Liver (tissue), 8 donors: ENCODE measurements at regions not wholly inside any gene's neighbourhood (a gene's known extent, or its start where the extent isn't known, plus 50 kb on each side); places are given as distances from the start of the nearest gene placed in this dataset.

Experiments
- DNase-seq: peaks from one replicate; pipeline ENCODE4 v3.0.0-alpha.2; 2017; ENCODE audit warnings: low spot score
- H3K27ac ChIP-seq, 2 donors: one replicate each; pipeline ENCODE4 v1.7.0; 2013; ENCODE audit warnings: inconsistent platforms in 2 of 2, low read length in 2 of 2, control low read depth in 1 of 2, low read depth in 1 of 2, mild to moderate bottlenecking in 1 of 2
- H3K27me3 ChIP-seq, 4 donors: one replicate each; pipeline versions ENCODE4 v1.6.1 to v1.7.0; 2013; ENCODE audit warnings: low read length in 3 of 4, inconsistent platforms in 1 of 4, mild to moderate bottlenecking in 1 of 4, moderate library complexity in 1 of 4; ENCODE audit not compliant: control insufficient read depth in 4 of 4, insufficient read depth in 4 of 4
- H3K36me3 ChIP-seq, 4 donors: one replicate each; pipeline versions ENCODE4 v1.6.1 to v1.7.0; 2013; ENCODE audit warnings: low read length in 3 of 4, mild to moderate bottlenecking in 3 of 4, low read depth in 1 of 4, moderate library complexity in 1 of 4; ENCODE audit not compliant: control insufficient read depth in 4 of 4, insufficient read depth in 3 of 4
- H3K4me1 ChIP-seq, 4 donors: one replicate each; pipeline versions ENCODE4 v1.6.1 to v1.7.0; 2013; ENCODE audit warnings: low read length in 3 of 4, mild to moderate bottlenecking in 3 of 4, moderate library complexity in 1 of 4; ENCODE audit not compliant: control insufficient read depth in 4 of 4, insufficient read depth in 4 of 4
- H3K4me3 ChIP-seq, 3 donors: one replicate each; pipeline versions ENCODE4 v1.6.1 to v1.7.0; 2013; ENCODE audit warnings: low read length in 3 of 3, control low read depth in 1 of 3, low read depth in 1 of 3, mild to moderate bottlenecking in 1 of 3
- H3K9ac ChIP-seq, 2 donors: one replicate each; pipeline ENCODE4 v1.7.0; 2013; ENCODE audit warnings: low read length in 2 of 2, mild to moderate bottlenecking in 2 of 2, moderate library complexity in 2 of 2, control low read depth in 1 of 2, low read depth in 1 of 2
- H3K9me3 ChIP-seq, 4 donors: one replicate each; pipeline versions ENCODE4 v1.6.1 to v1.7.0; 2013; ENCODE audit warnings: low read length in 3 of 4; ENCODE audit not compliant: control insufficient read depth in 4 of 4
- ATF3 ChIP-seq: IDR thresholded peaks from 2 replicates; pipeline ENCODE4 v1.6.1; 2016; ENCODE audit warnings: antibody characterized with exemption
- CTCF ChIP-seq: fragments of 150-350 bp; IDR thresholded peaks from 2 replicates; pipeline ENCODE4 v1.5.1; 2017; ENCODE audit warnings: improper control_type of control experiment, low read depth, low read length; ENCODE audit not compliant: missing input control
- EGR1 ChIP-seq, 2 donors: IDR thresholded peaks; 2 replicates each; pipeline ENCODE4 v1.6.1; 2016 to 2018; ENCODE audit warnings: antibody characterized with exemption in 2 of 2, low read depth in 2 of 2
- FOXA1 ChIP-seq: IDR thresholded peaks from 2 replicates; pipeline ENCODE4 v1.6.1; 2016; ENCODE audit warnings: antibody characterized with exemption
- FOXA2 ChIP-seq: IDR thresholded peaks from 2 replicates; pipeline ENCODE4 v1.6.1; 2016; ENCODE audit warnings: antibody characterized with exemption
- GABPA ChIP-seq, 2 donors: IDR thresholded peaks in 1 of 2; conservative IDR thresholded peaks in 1 of 2; 2 replicates each; pipeline ENCODE4 v1.6.1; 2016; ENCODE audit warnings: antibody characterized with exemption in 2 of 2, mild to moderate bottlenecking in 1 of 2, moderate library complexity in 1 of 2
- HNF4G ChIP-seq: IDR thresholded peaks from 2 replicates; pipeline ENCODE4 v1.6.1; 2016; ENCODE audit warnings: antibody characterized with exemption
- JUND ChIP-seq, 2 donors: IDR thresholded peaks; 2 replicates each; pipeline ENCODE4 v1.6.1; 2016; ENCODE audit warnings: antibody characterized with exemption in 2 of 2
- NR2F2 ChIP-seq: IDR thresholded peaks from 2 replicates; pipeline ENCODE4 v1.6.1; 2016; ENCODE audit warnings: antibody characterized with exemption
- REST ChIP-seq: IDR thresholded peaks from 2 replicates; pipeline ENCODE4 v1.6.1; 2016; ENCODE audit warnings: antibody characterized with exemption, mild to moderate bottlenecking
- RXRA ChIP-seq, 2 donors: IDR thresholded peaks; 2 replicates each; pipeline ENCODE4 v1.6.1; 2017 to 2018; ENCODE audit warnings: antibody characterized with exemption in 2 of 2, mild to moderate bottlenecking in 1 of 2
- SP1 ChIP-seq: IDR thresholded peaks from 2 replicates; pipeline ENCODE4 v1.6.1; 2018; ENCODE audit warnings: antibody characterized with exemption, mild to moderate bottlenecking
- TAF1 ChIP-seq: conservative IDR thresholded peaks from 2 replicates; pipeline ENCODE4 v1.6.1; 2016; ENCODE audit warnings: antibody characterized with exemption, mild to moderate bottlenecking
- YY1 ChIP-seq: IDR thresholded peaks from 2 replicates; pipeline ENCODE4 v1.6.1; 2016; ENCODE audit warnings: antibody characterized with exemption, mild to moderate bottlenecking
- ZBTB33 ChIP-seq: IDR thresholded peaks from 2 replicates; pipeline ENCODE4 v1.6.1; 2016; ENCODE audit warnings: antibody characterized with exemption
- WGBS: extraction: QIAGEN DNeasy Blood & Tissue Kit; methylation state at CpG from one replicate; pipeline ENCODE4 v1.1.7; 2013; 5-methylcytosine and 5-hydroxymethylcytosine counted together
- donor health status: healthy.
- donor health status: healthy.
- donor health status: healthy.
- donor health status: healthy.
- donor health status: healthy.

- Histone ChIP-seq H3K36me3 (no peaks in the 10 kb centered on the region), H3K4me1 (no peaks in the 10 kb centered on the region), H3K9me3 (no peaks in the 10 kb centered on the region), H3K9ac (no peak overlapping the region), H3K27ac (no peak overlapping the region), H3K4me3 (no peak overlapping the region), H3K27me3 (no peaks in the 10 kb centered on the region)
- TF ChIP-seq TAF1, result no peak
- no peak for TF ChIP-seq SP1
- TF ChIP-seq RXRA (IDR thresholded peaks at IDR 0.05), result no peak
- DNase-seq, result no peak
- 75% methylated on average over 9 of the region's 9 CpGs for WGBS
Observed at GRCh38 chr3:56974247-56974930, 86.1 kb upstream of the SPATA12 start.

- no peak overlapping the region for H3K9ac ChIP-seq
- H3K4me1 ChIP-seq, result no peaks in the 10 kb centered on the region
- no peaks in the 10 kb centered on the region for H3K27me3 ChIP-seq
- no peak overlapping the region for H3K27ac ChIP-seq
- no peaks in the 10 kb centered on the region for H3K36me3 ChIP-seq
- H3K4me3 ChIP-seq, result no peak overlapping the region
- TF ChIP-seq YY1 (no peak), HNF4G (no peak), RXRA (IDR thresholded peaks at IDR 0.05) (no peak), NR2F2 (no peak), FOXA2 (no peak), REST (no peak), CTCF (no peak), JUND (IDR thresholded peaks at IDR 0.05) (no peak), TAF1 (no peak), ATF3 (no peak), EGR1 (IDR thresholded peaks at IDR 0.05; ENCODE audit: low read depth in 2 of 2) (no peak), FOXA1 (no peak), ZBTB33 (no peak), GABPA (IDR thresholded peaks at IDR 0.05 in 1 of 2, conservative IDR thresholded peaks at IDR 0.05 in 1 of 2) (no peak)
- H3K9me3 ChIP-seq, result no peaks in the 10 kb centered on the region
- WGBS, result 88% methylated on average over 4 of the region's 4 CpGs
- no peak for DNase-seq
Observed at GRCh38 chr3:56971816-56972215, 88.6 kb upstream of the SPATA12 start.
